ENCODE measurements at regions not wholly inside any gene's neighbourhood (a gene's known extent, or its start where the extent isn't known, plus 50 kb on each side); places are given as distances from the start of the nearest gene placed in this dataset.

GRCh38 chr4:156073976-156074375 is 120.3 kb upstream of the CTSO start:
- no TSS peak for BruUV-seq (replicated peaks)
- Histone ChIP-seq H4K20me1 (replicated peaks; ENCODE audit: control insufficient read depth, extremely low read depth, insufficient read depth, low read length) (no peaks in the 10 kb centered on the region), H3K9me3 (replicated peaks; ENCODE audit: control insufficient read depth, insufficient read depth, low read length) (no peaks in the 10 kb centered on the region), H3K27ac (ENCODE audit: insufficient read depth, low read depth, low read length) (no peak overlapping the region), H3K36me3 (ENCODE audit: control insufficient read depth in 2 of 2, extremely low read depth in 1 of 2, insufficient read depth in 2 of 2, low read length in 2 of 2) (no peaks in the 10 kb centered on the region), H3K9me1 (replicated peaks; ENCODE audit: control insufficient read depth, extremely low read depth, insufficient read depth, low read length) (no peaks in the 10 kb centered on the region), H3K4me1 (ENCODE audit: control insufficient read depth, extremely low read depth, insufficient read depth, low read length) (no peaks in the 10 kb centered on the region), H2AFZ (ENCODE audit: low read depth, low read length) (no peak overlapping the region), H3K4me2 (ENCODE audit: insufficient read depth, low read length) (no peak overlapping the region), H3K79me2 (ENCODE audit: control insufficient read depth, insufficient read depth, low read length) (no peaks in the 10 kb centered on the region), H3K27me3 (ENCODE audit: control insufficient read depth in 2 of 2, insufficient read depth in 2 of 2, low read length in 2 of 2) (no peaks in the 10 kb centered on the region), H3K9ac (replicated peaks; ENCODE audit: extremely low read depth, insufficient read depth, low read length) (no peak overlapping the region), H3K4me3 (replicated peaks in 1 of 3; ENCODE audit: insufficient read depth in 1 of 3, low read depth in 1 of 3, low read length in 3 of 3) (no peak overlapping the region)
- DNase-seq (ENCODE audit: low read depth, low spot score) (no peak), FAIRE-seq (no peak)
- intact Hi-C loops (cut with micrococcal nuclease) (no loop called here), dilution Hi-C loops (cut with MboI; ENCODE audit: extremely low pct_ligation_motif_present, low sequenced_read_pairs) (no loop called here)
- POLR2A ChIA-PET, result no interaction called here
- CTCF ChIA-PET, result no interaction called here
- no peak for TF ChIP-seq POLR2AphosphoS5 (IDR thresholded peaks at IDR 0.05; ENCODE audit: insufficient read depth, low read depth, low read length)
- no peak for TF ChIP-seq POLR2A (IDR thresholded peaks at IDR 0.05; ENCODE audit: low read depth, low read length)
- no peak for TF ChIP-seq JUN (IDR thresholded peaks at IDR 0.05; ENCODE audit: borderline replicate concordance, insufficient read depth, insufficient read length, low read depth)

GRCh38 chr4:156060661-156061060 is 107.0 kb upstream of the CTSO start:
- H3K27me3 ChIP-seq (ENCODE audit: control insufficient read depth in 2 of 2, insufficient read depth in 2 of 2, low read length in 2 of 2), result no peaks in the 10 kb centered on the region
- H3K4me2 ChIP-seq (ENCODE audit: insufficient read depth, low read length), result no peak overlapping the region
- TF ChIP-seq POLR2A (IDR thresholded peaks at IDR 0.05; ENCODE audit: low read depth, low read length) (no peak), EZH2 (IDR thresholded peaks at IDR 0.05; ENCODE audit: borderline replicate concordance, low read depth, low read length, severe bottlenecking) (no peak), MAX (IDR thresholded peaks at IDR 0.05; ENCODE audit: insufficient read depth, insufficient read length) (no peak), CTCF (IDR thresholded peaks at IDR 0.05; ENCODE audit: extremely low read depth in 1 of 2, insufficient read depth in 1 of 2, low read depth in 1 of 2, low read length in 2 of 2) (no peak), GATA2 (IDR thresholded peaks at IDR 0.05; ENCODE audit: insufficient read depth, insufficient read length, low read depth, low read length) (no peak), FOS (IDR thresholded peaks at IDR 0.05; ENCODE audit: borderline replicate concordance, insufficient read depth, low read length) (no peak), JUN (IDR thresholded peaks at IDR 0.05; ENCODE audit: borderline replicate concordance, insufficient read depth, insufficient read length, low read depth) (no peak), POLR2AphosphoS5 (IDR thresholded peaks at IDR 0.05; ENCODE audit: insufficient read depth, low read depth, low read length) (no peak), MYC (IDR thresholded peaks at IDR 0.05; ENCODE audit: low read depth, low read length) (no peak)
- no peaks in the 10 kb centered on the region for H3K4me1 ChIP-seq (ENCODE audit: control insufficient read depth, extremely low read depth, insufficient read depth, low read length)
- no peak overlapping the region for H3K9ac ChIP-seq (replicated peaks; ENCODE audit: extremely low read depth, insufficient read depth, low read length)
- H2AFZ ChIP-seq (ENCODE audit: low read depth, low read length), result no peak overlapping the region
- H3K27ac ChIP-seq (ENCODE audit: insufficient read depth, low read depth, low read length), result no peak overlapping the region
- DNase-seq (ENCODE audit: low read depth, low spot score) (no peak), FAIRE-seq (no peak)
- H4K20me1 ChIP-seq (replicated peaks; ENCODE audit: control insufficient read depth, extremely low read depth, insufficient read depth, low read length), result no peaks in the 10 kb centered on the region
- POLR2A ChIA-PET, result no interaction called here
- no peaks in the 10 kb centered on the region for H3K9me1 ChIP-seq (replicated peaks; ENCODE audit: control insufficient read depth, extremely low read depth, insufficient read depth, low read length)
- CTCF ChIA-PET, result no interaction called here
- dilution Hi-C loops (cut with MboI; ENCODE audit: extremely low pct_ligation_motif_present, low sequenced_read_pairs), result no loop called here
- no peaks in the 10 kb centered on the region for H3K36me3 ChIP-seq (ENCODE audit: control insufficient read depth in 2 of 2, extremely low read depth in 1 of 2, insufficient read depth in 2 of 2, low read length in 2 of 2)
- H3K4me3 ChIP-seq (replicated peaks in 1 of 3; ENCODE audit: insufficient read depth in 1 of 3, low read depth in 1 of 3, low read length in 3 of 3), result no peak overlapping the region
- no peaks in the 10 kb centered on the region for H3K9me3 ChIP-seq (replicated peaks; ENCODE audit: control insufficient read depth, insufficient read depth, low read length)
- BruUV-seq (replicated peaks), result no TSS peak
- intact Hi-C loops (cut with micrococcal nuclease), result no loop called here
- H3K79me2 ChIP-seq (ENCODE audit: control insufficient read depth, insufficient read depth, low read length), result no peaks in the 10 kb centered on the region

Data from endothelial cell of umbilical vein (primary cell).